Thymus (tissue), 11 donors: ENCODE measurements at regions not wholly inside any gene's neighbourhood (a gene's known extent, or its start where the extent isn't known, plus 50 kb on each side); places are given as distances from the start of the nearest gene placed in this dataset.

Source experiments
- DNase-seq, 9 donors: peaks; one replicate each; pipeline ENCODE4 v3.0.0-alpha.2; 2013; ENCODE audit warnings: low spot score in 9 of 9, low read depth in 6 of 9, missing footprints in 1 of 9
- H3K27ac ChIP-seq, 2 donors: one replicate each; pipeline ENCODE4 v1.5.1; 2013; ENCODE audit warnings: control low read depth in 1 of 2, low read depth in 1 of 2, low read length in 1 of 2, mild to moderate bottlenecking in 1 of 2, moderate library complexity in 1 of 2
- H3K27me3 ChIP-seq, 2 donors: one replicate each; pipeline ENCODE4 v1.5.1; 2013; ENCODE audit warnings: low read length in 1 of 2; ENCODE audit not compliant: control insufficient read depth in 2 of 2, insufficient read depth in 1 of 2
- H3K36me3 ChIP-seq, 2 donors: one replicate each; pipeline ENCODE4 v1.5.1; 2013; ENCODE audit warnings: low read length in 1 of 2, mild to moderate bottlenecking in 1 of 2, moderate library complexity in 1 of 2; ENCODE audit not compliant: control insufficient read depth in 2 of 2, insufficient read depth in 2 of 2
- H3K4me1 ChIP-seq, 2 donors: one replicate each; pipeline ENCODE4 v1.5.1; 2013; ENCODE audit warnings: low read length in 2 of 2; ENCODE audit not compliant: control insufficient read depth in 2 of 2, insufficient read depth in 2 of 2
- H3K4me3 ChIP-seq, 2 donors: one replicate each; pipeline ENCODE4 v1.5.1; 2013; ENCODE audit warnings: low read length in 2 of 2, control low read depth in 1 of 2, mild to moderate bottlenecking in 1 of 2
- H3K9me3 ChIP-seq, 2 donors: one replicate each; pipeline ENCODE4 v1.5.1; 2013; ENCODE audit warnings: low read length in 1 of 2, mild to moderate bottlenecking in 1 of 2; ENCODE audit not compliant: control insufficient read depth in 2 of 2, insufficient read depth in 1 of 2
- WGBS: extraction: QIAGEN DNeasy Blood & Tissue Kit; methylation state at CpG from one replicate; pipeline ENCODE4 v1.1.7; 2013; 5-methylcytosine and 5-hydroxymethylcytosine counted together
- donor health status: healthy.

DNA sequence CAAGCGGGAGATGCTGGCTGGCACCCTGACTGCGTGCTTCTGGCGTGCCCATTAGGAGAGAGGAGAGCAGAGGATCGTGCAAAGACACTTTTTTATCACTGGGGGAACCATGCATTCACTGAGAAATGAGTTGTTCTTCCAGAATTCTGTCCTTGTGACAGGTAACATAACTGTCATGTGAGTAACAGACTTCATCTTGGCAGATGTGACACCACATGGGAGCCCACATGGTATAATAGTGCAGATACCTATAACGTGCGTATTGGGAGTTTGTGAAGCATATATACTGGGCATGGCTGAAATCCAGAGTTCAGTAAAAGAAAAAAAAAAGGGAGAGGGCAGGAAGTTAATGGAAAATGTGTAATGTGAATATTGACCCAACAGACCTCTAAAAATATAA, 159.6 kb upstream of the BACE2 start:
- H3K27ac ChIP-seq, result no peak overlapping the region
- peaks cover 0 to 2% of the 10 kb centered on the region in 2 donors for H3K9me3 ChIP-seq
- DNase-seq, result no peak
- 86% methylated on average over 6 of the region's 6 CpGs for WGBS
- no peaks in the 10 kb centered on the region for H3K27me3 ChIP-seq
- H3K36me3 ChIP-seq, result no peaks in the 10 kb centered on the region
- no peaks in the 10 kb centered on the region for H3K4me1 ChIP-seq
- no peak overlapping the region for H3K4me3 ChIP-seq

DNA sequence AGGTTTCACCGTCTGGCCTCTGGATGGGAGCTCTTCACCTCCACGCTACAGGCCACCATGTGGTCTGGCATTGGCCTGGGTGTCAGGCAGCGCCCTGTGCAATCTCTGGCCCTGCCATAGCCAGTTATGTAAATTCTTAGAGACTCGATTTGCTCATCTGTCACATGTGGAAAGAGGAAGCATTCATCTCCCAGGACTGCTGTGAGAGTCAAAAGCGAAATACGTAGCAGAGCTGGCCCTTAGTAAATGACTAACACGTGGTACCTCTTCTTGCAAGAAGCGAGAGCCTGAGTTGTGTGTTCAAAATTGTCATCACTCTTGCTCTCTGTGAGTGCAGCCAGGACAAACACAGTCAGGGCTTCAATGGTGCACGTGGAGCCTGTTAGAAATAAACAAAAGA, 159.0 kb upstream of the BACE2 start:
- WGBS, result 78% methylated on average over 9 of the region's 9 CpGs
- no peak overlapping the region for H3K4me3 ChIP-seq
- H3K27ac ChIP-seq, result no peak overlapping the region
- DNase-seq, result no peak
- no peaks in the 10 kb centered on the region for H3K36me3 ChIP-seq
- no peaks in the 10 kb centered on the region for H3K4me1 ChIP-seq
- no peaks in the 10 kb centered on the region for H3K9me3 ChIP-seq
- H3K27me3 ChIP-seq, result no peaks in the 10 kb centered on the region

DNA sequence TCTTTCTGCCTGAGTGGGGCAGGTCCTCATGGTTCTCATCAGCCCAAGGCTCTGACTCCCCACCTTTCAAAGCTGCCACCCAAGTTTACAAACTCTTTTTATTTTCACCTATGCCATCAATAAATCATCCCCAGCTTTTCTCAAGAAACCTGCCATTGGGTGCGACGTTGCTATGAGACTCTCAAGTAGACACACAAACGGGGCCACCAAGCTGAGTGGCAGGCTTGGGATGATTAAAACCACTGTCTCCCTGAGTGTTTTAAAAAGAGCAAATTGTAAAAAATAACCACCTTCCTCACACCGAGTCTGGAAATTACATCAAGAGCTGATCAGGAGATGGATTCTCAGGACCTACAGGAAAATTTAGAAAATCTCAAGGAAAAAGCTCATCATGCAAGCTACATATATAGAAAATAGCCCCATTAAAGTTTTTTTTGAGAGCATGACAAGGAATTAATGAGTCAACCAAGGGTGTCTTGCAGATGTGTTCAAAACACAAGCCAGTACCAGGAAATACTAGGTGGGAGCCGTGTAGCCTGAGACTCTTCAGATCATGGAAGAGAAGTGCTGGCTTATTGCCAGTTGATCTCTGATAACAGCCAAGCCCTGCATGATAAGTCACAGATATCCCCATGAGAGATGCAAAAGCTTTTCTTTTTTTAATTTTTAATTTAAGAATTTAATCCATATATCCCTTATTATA, 158.4 kb upstream of the BACE2 start:
- no peak for DNase-seq
- 88% methylated on average over 5 of the region's 5 CpGs for WGBS
- Histone ChIP-seq H3K4me1 (no peaks in the 10 kb centered on the region), H3K9me3 (no peaks in the 10 kb centered on the region), H3K4me3 (no peak overlapping the region), H3K27me3 (no peaks in the 10 kb centered on the region), H3K36me3 (no peaks in the 10 kb centered on the region), H3K27ac (no peak overlapping the region)

DNA sequence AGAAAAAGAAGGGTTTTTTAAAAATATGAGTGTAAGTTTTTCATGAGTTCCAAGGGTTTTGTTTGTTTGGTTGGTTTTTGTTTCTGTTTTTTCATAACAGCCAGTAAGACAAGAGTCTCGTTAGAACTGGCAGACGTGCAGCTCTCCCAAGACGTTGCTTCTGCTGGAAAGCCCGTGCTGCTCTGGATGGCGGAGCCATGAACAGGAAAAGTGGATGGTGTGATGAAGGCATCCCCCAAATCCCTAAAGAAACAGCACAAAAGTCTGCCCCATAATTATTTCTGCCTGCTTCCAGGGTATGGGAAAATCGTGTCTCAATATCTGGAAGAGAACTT, 157.9 kb upstream of the BACE2 start:
- no peak overlapping the region for H3K27ac ChIP-seq
- no peaks in the 10 kb centered on the region for H3K4me1 ChIP-seq
- H3K9me3 ChIP-seq, result no peaks in the 10 kb centered on the region
- H3K4me3 ChIP-seq, result no peak overlapping the region
- DNase-seq, result no peak
- WGBS, result 89% methylated on average over 6 of the region's 6 CpGs
- H3K36me3 ChIP-seq, result no peaks in the 10 kb centered on the region
- no peaks in the 10 kb centered on the region for H3K27me3 ChIP-seq

DNA sequence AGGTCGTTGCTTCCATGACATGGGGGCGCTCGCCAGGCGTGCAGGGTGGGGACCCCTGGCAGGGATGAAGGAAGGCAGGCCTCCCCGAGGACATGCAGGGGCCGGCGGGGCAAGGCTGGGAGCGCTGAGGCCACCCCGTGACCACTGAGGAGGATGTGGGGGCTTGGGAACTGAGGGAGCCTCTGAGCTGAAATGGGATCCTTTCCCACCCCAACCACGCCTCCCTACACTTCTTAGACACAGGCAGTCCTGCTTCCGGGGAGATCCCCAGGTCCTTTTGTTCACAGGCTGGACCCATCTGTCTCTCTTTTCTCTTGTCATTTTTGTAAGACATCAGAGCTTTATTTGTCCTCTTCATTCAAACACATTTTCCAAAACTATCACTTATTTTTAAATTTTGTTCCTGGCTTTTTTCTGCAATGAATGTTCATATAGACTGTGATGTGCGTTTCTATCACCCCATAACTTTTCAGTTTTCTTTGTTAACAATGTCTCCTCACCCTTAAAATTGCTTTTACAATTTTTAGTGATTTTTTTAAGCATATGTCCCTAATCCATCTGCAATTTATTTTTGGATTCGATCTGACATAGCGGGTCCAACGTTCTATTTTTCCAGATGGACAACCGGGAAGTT, 156.7 kb upstream of the BACE2 start:
- DNase-seq, result no peak
- Histone ChIP-seq H3K36me3 (no peaks in the 10 kb centered on the region), H3K27me3 (no peaks in the 10 kb centered on the region), H3K4me3 (no peak overlapping the region), H3K4me1 (no peaks in the 10 kb centered on the region), H3K27ac (no peak overlapping the region), H3K9me3 (no peaks in the 10 kb centered on the region)
- 84% methylated on average over 16 of the region's 16 CpGs for WGBS

DNA sequence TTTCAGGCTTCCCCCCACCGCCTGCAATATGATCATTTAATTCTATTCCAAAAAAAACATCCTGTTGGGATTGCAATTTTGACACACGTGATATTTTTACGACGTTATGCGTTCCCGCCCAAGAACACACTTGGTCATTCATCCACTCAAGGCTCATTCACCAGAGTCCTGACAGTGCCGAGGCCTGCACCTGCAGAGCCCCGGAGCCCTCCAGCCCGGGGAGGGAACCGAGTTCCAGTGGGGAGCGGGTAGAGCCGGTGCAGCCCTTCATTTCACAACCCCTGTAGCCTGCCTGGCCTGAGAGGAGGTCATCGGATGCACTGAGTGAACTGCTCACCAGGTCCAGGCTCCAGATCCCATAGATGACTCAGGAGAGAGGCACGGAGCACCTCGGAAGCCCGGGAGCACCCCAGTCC, 156.0 kb upstream of the BACE2 start:
- H3K36me3 ChIP-seq, result no peaks in the 10 kb centered on the region
- no peak for DNase-seq
- whole genome bisulfite sequencing, result 93% methylated on average over 16 of the region's 16 CpGs

DNA sequence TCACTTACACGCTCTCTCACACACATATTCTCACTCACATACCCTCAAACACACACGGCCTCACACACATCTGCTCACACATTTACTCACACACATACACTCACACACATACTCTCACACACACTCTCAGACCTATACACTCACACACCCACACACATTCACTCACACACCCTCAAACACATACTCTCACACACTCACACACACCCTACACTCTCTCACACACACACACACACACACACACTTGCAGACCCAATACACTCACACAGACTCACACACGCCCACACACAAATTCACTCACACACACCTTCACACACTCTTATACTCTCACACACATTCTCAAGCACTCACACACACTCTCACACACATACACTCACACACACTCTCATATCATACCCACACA, 155.5 kb upstream of the BACE2 start:
- no peaks in the 10 kb centered on the region for H3K27me3 ChIP-seq
- H3K36me3 ChIP-seq, result no peaks in the 10 kb centered on the region
- 95% methylated on average over 3 of the region's 3 CpGs for WGBS
- no peaks in the 10 kb centered on the region for H3K9me3 ChIP-seq
- H3K4me3 ChIP-seq, result no peak overlapping the region
- no peak overlapping the region for H3K27ac ChIP-seq
- H3K4me1 ChIP-seq, result no peaks in the 10 kb centered on the region
- DNase-seq, result no peak

More for the DNA sequence above, 156.0 kb upstream of the BACE2 start:
- no peaks in the 10 kb centered on the region for H3K9me3 ChIP-seq
- no peak overlapping the region for H3K4me3 ChIP-seq
- H3K4me1 ChIP-seq, result no peaks in the 10 kb centered on the region
- H3K27me3 ChIP-seq, result no peaks in the 10 kb centered on the region
- H3K27ac ChIP-seq, result no peak overlapping the region

DNA sequence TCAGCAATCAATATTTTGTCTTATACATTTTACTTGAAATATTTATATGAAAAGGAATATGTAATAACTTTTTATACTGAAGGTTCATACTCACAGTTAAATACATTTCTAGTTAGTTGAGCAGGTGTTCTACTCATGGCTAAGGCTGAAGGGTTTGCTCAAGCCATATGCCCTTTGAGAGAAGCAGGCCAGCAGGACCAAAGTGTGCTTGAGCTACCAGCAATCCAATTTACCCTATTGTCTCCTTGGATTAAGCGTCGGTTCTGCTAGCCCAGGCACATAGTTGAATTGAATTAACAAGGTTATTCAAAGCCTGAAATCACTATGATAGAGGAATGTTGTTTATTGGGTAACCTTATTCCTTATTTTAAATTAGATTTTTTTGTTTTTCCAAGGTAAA, 151.5 kb upstream of the BACE2 start:
- no peaks in the 10 kb centered on the region for H3K36me3 ChIP-seq
- WGBS, result 96% methylated on average over 2 of the region's 2 CpGs
- no peaks in the 10 kb centered on the region for H3K9me3 ChIP-seq
- no peak overlapping the region for H3K27ac ChIP-seq
- no peak overlapping the region for H3K4me3 ChIP-seq
- no peaks in the 10 kb centered on the region for H3K27me3 ChIP-seq
- no peaks in the 10 kb centered on the region for H3K4me1 ChIP-seq
- no peak for DNase-seq

DNA sequence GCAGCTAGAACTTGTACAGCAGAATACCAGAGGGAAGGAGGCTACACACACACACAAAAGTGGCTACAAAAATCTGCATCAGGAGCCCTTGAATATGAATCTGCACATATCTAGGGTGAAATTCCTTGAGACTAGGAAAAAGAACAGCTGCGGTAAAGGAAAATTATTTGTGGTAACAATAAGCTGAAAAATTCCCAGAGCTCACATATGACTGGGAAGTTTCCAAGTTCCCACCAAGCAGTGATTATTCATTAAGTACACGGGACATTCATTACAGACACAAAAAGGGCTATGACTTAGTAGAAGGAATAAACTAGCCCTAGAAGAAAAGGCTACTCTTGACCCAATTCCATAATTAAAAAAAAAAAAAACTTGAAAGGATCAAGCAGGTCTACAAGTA, 149.5 kb upstream of the BACE2 start:
- no peak overlapping the region for H3K27ac ChIP-seq
- no peak for DNase-seq
- WGBS, result 93% methylated on average over 2 of the region's 2 CpGs

More for the DNA sequence above, 149.5 kb upstream of the BACE2 start:
- no peaks in the 10 kb centered on the region for H3K27me3 ChIP-seq
- H3K4me3 ChIP-seq, result no peak overlapping the region
- no peaks in the 10 kb centered on the region for H3K9me3 ChIP-seq
- H3K36me3 ChIP-seq, result no peaks in the 10 kb centered on the region
- no peaks in the 10 kb centered on the region for H3K4me1 ChIP-seq
